Hematopoietic multipotent progenitor cell treated with erythropoietin and hydrocortisone succinate and interleukin-3 and kit ligand, for 17 days (in vitro differentiated cells): ENCODE measurements at regions not wholly inside any gene's neighbourhood (a gene's known extent, or its start where the extent isn't known, plus 50 kb on each side); places are given as distances from the start of the nearest gene placed in this dataset.
"Not testable (repeated sequence)": the region's sequence is repeated elsewhere in the genome, so short reads cannot be mapped to it uniquely, and the experiment has no call there.

Experiments used
- DNase-seq: peaks from one replicate; pipeline ENCODE4 v3.0.0-alpha.2; 2015; ENCODE audit warnings: low spot score

DNA sequence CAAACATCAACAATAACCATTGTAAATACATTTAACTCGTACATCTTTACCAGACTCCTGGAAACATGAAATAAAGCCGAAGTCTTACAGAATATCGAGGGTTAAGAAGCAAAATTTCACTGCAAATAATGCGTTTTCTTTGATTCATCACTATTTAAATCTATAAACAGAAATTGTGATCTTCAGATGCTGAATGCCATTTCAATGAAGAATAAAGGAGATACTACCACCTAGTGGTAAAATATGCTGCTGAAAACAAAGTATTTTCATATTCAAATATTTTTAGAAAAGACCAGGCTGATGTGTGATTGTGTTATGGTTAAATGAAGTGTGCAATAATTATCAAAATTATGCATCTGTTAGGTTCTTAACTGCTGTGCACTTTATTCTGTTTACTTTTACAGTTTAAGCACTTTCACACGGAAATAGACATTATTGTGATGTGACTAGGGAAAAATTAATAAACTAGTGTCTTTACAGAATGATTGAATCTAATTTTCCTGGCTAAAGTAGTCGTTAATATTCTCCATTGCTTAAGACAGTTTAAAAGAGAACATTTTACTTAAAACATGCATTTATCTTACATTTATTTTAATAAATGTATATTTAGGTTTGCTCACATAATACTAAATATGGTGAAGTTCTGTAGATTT lies 1093.1 kb downstream of the MRPL39 start:
- DNase-seq, result no peak

DNA sequence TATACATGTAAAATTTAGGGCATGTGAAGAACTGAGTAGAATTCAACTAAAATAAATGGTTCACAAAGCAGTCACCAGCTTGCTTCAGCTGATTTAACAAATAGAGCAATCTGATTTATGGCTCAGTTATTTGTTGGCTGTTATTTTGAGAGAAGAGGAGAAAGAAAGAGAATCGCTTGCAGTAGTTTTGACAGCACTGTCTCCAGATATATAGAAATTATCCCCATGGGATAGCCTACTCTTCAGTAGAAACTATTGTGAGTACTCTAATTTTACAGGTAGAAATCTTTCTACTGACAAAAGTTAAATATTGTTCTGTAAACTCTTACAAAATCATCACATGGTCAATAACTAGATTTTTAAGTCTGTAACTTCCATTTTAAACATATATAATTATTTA lies 1098.2 kb downstream of the MRPL39 start:
- DNase-seq, result no peak

DNA sequence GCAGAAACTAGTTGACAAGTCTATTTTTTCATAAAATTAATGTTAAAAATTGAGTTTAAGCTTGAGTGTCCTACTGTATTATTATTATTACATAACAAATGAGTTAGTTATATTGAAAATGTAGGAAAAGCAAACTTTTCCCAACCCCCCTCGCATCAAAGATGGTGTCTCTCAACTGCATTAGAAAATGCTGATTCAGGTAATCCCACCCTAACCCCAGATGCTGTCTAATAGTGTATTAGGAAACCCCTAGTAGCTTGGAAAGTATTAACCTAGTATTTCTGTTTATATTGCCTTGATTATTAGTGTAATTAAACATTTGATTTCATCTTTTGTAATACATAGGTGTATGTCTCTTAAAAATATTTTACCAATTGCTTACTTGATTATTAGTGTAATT lies 1120.3 kb downstream of the MRPL39 start:
- no peak for DNase-seq

DNA sequence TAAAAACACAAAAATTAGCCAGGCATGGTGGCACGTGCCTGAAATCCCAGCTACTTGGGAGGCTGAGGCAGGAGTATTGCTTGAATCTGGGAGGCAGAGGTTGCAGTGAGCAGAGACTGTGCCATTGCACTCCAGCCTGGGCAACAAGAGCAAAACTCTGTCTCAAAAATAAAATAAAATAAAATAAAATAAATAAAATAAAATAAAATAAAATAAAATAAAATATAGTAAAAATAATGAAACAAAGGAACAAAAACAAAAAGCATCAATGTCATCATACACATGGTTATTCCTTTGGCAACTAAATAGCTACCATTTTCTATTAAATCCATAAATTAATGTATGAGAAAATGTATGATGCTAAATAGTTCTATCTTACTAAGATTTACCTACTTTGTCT lies 1123.9 kb downstream of the MRPL39 start:
- DNase-seq, result not testable (repeated sequence)

DNA sequence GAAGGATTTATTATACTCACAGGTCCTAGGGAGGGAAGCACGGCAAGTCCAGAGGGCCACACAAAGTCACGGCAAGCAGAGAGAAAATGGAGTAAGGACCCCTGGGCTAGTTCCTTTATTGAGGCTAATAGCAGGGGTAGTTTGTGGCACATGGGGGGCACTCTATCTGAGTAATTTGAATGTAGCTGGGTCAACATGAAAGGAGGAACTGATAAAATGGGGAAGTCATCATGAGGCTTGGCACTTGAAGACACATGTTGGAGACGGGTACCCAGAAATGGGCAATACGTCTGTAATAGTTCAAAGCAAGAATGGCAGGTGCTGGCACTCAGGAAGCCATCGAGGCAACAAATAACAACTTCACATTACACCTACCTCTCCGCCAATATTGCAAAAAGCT lies 1136.4 kb downstream of the MRPL39 start:
- DNase-seq, result no peak

DNA sequence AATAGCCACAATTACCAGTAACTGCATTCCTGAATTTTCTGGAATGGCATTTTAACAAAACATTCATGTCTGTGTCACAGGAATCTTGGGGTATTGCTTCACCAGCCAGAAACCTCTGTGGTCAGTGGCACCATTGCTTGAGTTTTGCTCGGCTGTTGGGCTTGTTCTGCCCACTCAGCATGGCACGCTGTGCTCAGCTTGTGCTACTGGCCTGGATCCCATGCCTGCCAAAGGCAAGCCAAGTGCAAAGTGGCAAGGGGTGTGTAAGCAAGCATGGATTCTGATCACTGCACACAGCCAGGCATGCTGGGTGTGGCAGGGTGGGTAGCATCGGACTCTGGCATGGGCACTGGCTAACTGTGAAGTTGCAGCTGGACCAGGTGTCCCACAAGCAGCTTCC lies 1150.9 kb downstream of the MRPL39 start:
- DNase-seq, result no peak

DNA sequence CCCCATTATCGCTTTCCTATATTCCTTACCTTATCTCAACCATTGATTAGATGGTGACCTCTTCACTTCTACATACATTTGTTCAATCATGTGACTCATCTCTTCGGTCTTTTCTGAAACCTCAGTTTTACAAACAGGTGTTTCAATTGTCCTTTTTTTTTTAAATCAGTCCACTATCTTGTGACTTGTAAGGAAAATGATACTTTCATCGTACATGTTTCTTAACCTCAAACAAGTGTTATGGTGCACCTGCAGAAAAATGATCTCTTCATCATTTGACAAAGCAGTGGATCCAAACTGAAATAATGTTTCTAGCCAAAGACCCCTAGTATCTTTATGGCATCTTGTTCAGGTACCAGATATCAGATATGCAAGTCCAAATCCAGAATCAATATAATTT lies 1157.2 kb downstream of the MRPL39 start:
- no peak for DNase-seq

DNA sequence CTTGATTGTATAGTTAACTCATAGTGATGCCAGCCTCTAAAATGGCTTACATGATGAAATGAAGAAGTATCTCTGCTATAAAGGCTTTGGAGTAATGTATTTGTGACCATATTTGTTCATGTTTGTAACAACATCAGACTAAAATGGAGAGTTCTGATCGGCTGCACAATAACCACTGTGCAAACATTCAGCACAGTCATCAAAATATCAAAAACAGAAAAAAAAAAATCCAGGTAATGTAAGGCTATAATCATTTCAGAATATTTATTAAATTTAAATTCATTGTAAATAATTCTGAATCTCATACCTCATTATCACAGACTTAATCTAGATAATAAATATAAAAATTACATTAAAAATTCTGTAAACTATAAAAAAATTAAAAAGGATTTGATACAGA lies 1161.8 kb downstream of the MRPL39 start:
- DNase-seq, result no peak

DNA sequence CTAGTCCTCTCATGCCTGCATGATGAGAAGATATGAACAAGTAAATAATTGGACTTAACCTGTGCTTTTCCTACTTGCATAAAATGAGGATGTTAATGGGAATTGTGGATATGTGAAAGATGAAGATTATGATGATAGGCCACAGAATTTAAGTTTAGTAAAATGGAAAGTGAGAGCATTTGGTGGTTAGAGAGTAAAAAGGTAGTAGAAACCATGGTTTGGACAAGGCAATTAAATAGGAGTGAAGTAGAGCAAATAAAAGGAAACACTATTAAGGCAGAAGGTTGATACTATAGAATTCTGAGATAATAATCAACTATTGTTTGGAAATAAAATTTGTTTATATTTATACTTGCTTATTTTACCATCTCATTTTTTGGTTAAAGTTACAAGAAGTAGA lies 1162.5 kb downstream of the MRPL39 start:
- no peak for DNase-seq

DNA sequence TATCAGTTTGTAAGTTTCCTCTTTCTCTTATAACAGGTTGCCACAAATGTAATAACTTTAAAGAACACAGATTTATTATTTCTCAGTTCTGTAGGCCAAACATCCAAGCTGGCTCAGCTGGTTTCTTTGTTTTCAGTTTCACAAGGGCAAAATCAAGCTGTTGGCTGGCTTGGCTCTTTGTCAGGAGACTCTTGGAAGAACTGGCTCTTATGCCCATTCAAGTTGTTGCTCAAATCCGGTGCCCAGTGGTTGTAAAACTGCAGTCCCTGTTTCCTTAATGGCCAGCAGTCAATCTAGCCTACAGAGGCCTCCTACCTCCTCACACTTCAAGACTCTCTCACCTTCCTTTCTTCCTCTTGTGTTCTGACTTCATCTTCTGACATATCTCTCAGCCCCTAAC lies 1171.0 kb downstream of the MRPL39 start:
- DNase-seq, result no peak

DNA sequence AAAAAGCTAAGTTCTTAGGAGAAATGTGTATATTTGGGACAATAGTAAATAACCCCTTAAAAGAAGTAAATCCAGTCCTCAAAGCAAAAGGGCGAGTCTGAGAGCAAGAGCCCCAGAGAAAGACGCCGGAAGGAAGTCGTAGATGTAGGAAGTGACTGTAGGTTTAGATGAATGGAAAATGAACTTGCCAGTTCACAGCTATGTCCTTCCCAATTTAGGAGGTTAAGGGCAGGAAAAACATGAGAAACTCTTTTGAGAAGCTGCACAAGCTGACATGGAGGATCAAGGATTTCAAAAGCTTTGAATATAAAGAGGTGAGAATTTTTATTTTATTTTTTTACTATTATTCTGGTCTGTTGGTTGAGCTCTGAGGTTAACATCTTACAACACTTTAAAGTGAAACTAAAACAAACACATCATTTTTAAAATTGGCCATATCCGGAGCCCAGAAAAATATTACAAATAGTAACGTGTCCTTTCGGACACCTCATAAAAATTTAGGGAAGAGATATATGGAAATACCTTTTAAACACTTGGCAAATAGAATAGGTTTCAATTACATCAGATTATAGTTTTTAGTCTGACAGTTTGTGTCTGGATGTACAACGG lies 1178.6 kb downstream of the MRPL39 start:
- no peak for DNase-seq

DNA sequence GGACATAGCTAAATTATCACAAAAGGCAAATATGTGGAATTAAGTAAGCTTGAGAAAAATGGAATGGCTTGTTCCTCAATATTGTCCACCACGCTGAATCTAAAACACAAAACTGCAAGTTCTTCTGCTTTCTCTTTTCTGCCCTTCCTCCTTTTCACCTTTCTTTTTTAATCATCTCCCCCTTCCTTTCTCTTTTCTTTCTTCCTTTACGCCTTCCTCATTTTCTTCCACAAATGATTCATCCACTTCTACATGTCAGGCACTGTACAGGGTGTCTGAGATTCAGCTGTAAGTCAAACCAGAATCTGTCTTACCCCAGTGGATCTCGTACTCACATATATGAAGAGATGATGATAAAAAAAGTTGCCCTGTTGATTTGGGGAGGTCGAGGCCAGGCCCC lies 1182.5 kb downstream of the MRPL39 start:
- DNase-seq, result no peak

DNA sequence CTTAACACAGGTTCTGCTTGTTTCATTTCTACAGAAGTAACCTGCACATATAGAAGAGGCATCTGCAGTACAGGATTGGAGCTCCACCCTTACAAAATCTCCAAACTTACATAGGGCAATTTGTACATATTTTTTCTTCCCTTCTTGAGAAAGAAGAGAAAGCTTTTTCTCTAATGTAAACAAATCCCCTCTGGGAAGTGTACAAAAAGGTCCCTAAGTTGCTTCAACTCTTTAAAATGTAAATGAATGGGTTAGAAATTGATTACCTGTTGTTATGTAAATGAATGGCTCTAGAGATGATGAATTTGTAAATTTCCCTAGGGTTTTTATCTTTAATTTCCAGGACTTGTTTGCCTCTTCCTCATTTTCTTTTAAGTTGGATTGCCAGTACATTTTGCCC lies 1183.7 kb downstream of the MRPL39 start:
- DNase-seq, result no peak

DNA sequence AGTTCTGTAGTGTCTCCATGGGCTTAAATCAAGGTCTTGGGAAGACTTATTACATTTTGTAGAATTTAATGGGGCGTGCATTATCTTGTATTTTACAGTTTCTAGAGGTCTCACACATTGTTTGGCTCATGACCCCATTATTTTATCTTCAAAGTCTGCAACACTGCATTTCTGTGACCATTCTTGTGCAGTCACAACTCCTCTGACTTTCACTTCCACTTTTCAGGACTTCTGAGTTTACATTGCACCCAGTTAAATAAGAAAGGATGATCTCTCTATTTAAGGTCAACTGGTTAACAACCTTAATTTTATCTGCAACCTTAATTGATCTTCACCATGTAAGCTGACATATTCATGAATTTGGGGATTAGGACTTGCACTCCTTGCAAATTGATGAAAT lies 1186.6 kb downstream of the MRPL39 start:
- no peak for DNase-seq

DNA sequence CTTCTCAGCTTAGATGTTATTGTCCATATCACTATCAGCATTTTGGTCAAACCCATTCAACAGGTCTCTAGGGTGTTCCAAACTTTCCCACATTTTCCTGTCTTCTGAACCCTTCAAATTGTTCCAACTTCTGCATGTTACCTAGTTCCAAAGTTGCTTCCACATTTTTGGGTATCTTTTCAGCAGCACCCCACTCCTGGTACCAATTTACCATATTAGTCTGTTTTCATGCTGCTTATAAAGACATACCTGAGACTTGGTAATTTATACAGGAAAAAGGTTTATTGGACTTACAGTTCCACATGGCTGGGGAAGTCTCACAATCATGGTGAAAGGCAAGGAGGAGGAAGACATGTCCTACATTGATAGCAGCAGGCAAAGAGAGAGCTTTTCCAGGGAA lies 1187.6 kb downstream of the MRPL39 start:
- not testable (repeated sequence) for DNase-seq

DNA sequence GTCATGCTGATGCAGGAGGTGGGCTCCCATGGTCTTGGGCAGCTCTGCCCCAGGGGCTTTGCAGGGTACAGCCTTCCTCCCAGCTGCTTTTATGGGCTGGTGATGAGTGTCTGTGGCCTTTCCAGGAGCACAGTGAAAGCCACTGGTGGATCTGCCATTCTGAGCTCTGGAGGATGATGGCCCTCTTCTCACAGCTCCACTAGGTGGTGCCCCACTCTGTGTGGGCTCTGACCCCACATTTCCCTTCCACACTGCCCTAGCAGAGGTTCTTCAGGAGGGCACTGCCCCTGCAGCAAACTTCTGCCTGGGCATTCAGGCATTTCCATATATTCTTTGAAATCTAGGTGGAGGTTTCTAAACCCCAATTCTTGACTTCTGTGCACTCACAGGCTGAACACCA lies 1188.6 kb downstream of the MRPL39 start:
- no peak for DNase-seq

DNA sequence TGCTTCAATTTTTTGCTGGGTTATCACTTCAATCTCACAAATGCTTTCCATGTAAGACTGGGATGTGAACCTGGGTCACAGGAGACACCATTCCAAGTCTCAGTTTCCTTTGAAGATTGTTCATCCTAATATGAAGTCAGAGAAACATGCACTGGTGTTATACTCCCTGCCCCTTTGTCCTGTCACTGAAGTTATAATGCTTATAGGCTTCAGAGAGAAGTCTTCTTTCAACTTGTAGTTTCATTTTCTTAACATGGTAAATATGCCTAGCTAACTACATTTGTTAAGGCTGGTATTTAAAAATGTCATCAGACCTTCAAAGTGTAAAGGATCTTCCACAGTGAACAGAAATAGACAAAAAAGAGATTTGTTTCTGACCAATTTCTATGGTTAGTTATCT lies 1195.9 kb downstream of the MRPL39 start:
- no peak for DNase-seq

DNA sequence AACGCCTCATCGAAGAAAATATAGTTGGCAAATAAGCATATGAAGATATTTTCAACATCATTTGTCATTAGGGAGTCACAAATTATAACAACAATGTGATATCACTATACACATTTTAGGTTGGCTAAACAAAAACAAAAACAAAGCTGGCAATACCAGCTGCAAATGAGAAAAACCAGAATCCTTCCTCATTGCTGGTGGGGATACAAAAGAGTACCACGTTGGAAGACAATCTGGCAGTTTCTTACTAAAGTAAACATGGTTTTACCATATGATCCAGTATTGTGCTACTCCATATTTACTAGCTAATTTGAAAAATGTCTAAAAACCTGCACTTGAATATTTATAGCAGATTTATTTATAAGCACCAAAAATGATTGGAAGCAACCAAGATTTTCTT lies 1204.1 kb downstream of the MRPL39 start:
- no peak for DNase-seq

DNA sequence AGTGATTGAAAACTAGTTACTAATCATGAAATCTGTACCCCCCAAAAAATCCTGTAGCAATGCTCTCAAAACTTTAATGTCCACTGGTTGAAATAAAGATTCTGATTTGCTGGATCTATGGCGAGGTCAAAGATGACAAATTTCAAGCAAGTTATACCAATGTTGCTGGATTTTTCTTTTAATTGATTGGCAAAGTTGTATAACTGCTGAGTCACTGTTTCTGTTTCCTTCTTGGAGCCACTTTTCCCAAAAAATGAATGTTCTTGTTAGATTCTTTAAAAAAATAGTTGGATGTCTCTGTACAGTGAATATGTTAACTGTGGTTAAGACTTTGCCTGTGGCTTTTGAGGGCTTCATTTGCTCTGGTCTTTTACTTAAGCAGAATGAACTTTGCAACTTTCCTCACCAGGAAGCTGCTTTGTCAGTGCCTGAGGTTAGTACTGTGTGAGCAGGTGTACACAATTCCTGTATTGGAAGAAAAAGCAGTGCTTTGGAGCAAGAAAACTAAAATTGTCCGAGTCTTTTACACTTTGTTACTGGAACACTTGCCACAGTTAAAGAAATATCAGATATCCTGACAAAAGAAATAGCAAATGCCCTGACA lies 1211.9 kb downstream of the MRPL39 start:
- no peak for DNase-seq

DNA sequence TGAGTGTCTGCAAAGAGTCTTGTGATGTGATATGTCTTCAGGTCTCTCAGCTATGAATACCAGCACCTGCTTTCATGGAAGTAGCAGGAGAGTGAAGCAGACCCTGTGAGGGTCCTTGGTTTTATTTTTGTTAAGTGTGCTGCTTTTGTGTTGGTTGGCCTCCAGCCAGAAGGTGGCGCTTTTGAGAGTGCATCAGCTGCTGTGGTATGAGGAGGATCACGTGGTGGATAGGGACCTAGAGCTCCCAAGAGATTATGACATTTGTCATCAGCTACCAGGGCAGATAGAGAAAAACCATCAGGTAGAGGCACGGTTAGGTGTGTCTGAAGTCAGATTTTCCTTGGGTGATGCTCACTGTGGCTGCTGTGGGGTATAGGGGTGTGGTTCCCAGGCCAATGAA lies 1232.1 kb downstream of the MRPL39 start:
- no peak for DNase-seq

DNA sequence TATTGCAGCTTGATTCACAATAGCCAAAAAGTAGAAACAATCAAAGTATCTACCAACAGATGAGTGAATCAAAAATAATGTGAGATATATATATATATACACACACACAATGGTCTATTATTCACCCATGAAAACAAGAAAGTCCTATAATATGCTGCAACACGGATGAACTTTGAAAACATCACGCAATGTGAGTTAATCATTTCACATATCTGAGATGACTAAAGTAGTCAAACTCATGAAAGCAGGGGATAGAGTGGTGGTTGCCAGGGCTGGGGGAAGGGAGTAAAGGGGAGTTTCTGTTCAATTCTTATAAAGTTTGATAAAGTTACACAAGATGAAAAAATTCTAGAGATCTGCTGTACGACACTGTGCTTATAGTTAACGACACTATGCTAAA lies 1234.8 kb downstream of the MRPL39 start:
- DNase-seq, result no peak

DNA sequence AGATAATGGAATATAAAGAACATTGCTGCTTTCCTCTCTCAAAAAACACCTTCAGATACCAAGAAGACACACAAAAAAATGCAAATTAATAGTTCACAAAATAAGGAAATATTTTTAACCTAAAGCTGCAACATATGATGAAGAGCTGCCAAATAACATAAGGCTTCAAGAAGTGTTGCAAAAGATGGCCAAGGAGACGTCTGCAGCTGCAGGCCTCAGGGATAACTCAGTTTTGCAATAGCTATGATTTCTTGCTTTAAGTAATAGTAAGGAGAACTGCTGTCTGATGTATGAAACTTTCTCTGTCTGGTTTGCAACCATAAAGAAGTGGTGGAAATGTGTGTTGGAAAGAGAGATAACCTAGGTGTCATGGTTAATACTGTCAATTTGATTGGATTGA lies 1237.5 kb downstream of the MRPL39 start:
- no peak for DNase-seq

DNA sequence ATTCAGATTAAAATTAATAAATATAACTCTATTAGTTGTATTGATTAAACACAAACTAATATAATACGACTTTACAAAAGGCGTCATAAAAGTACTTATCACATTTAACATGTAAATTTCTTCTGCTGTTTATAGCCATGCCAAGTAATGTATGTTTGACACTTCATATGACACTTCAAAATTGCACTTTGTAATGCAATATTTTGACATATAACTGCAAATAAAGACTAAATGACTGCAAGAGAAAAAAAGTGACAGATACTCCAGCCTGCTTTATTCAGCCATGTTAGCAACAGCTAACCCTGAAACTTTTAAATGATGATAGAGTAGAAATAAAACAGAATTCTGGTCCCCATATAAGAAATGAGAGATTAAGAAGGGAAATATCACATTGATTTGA lies 1238.0 kb downstream of the MRPL39 start:
- no peak for DNase-seq

DNA sequence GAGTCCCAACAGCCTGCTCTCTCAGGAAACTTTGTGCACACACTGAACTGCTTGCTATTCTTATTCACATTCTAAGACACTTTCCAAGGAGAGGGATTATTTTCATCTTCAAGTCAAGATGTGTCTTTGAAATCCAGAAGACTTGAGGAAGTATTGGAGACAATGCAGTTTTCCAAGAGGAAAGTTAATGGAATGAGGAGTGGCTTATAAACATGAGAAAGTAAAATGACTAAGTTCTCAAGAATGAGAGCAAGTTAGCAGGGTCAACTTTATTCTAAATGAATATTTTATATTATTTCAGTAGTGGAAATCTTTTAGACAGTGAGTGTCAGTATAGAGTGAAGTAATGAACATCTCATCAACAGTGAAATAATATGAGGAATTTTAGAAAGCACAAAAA lies 1239.3 kb downstream of the MRPL39 start:
- no peak for DNase-seq
